ENCODE measurements at regions not wholly inside any gene's neighbourhood (a gene's known extent, or its start where the extent isn't known, plus 50 kb on each side); places are given as distances from the start of the nearest gene placed in this dataset.

- DNase-seq, result no peak
These were observed 311.8 kb upstream of the MMS22L start for GRCh38 chr6:97594844-97595243.

GRCh38 chr6:97621111-97621510 is 338.1 kb upstream of the MMS22L start:
- no peak for DNase-seq

GRCh38 chr6:97626671-97627441 is 343.8 kb upstream of the MMS22L start:
- no peak for DNase-seq

GRCh38 chr6:97629180-97629579 is 346.2 kb upstream of the MMS22L start:
- no peak for DNase-seq

- DNase-seq, result no peak
These were observed 347.6 kb upstream of the MMS22L start for GRCh38 chr6:97630604-97631003.

GRCh38 chr6:97632341-97632740 is 349.3 kb upstream of the MMS22L start:
- no peak for DNase-seq

- no peak for DNase-seq
These were observed 356.7 kb upstream of the MMS22L start for GRCh38 chr6:97639702-97640101.

- DNase-seq, result no peak
These were observed 361.3 kb upstream of the MMS22L start for GRCh38 chr6:97644353-97644752.

- no peak for DNase-seq
These were observed 362.7 kb upstream of the MMS22L start for GRCh38 chr6:97645757-97646156.

- no peak for DNase-seq
These were observed 370.1 kb upstream of the MMS22L start for GRCh38 chr6:97653076-97653475.

- DNase-seq, result no peak
These were observed 370.5 kb upstream of the MMS22L start for GRCh38 chr6:97653517-97653916.

- no peak for DNase-seq
These were observed 371.7 kb upstream of the MMS22L start for GRCh38 chr6:97654674-97655073.

GRCh38 chr6:97656236-97656635 is 373.2 kb upstream of the MMS22L start:
- DNase-seq, result no peak

- no peak for DNase-seq
These were observed 373.8 kb upstream of the MMS22L start for GRCh38 chr6:97656706-97657350.

GRCh38 chr6:97658090-97658489 is 375.1 kb upstream of the MMS22L start:
- no peak for DNase-seq

GRCh38 chr6:97663252-97663651 is 380.2 kb upstream of the MMS22L start:
- no peak for DNase-seq

- DNase-seq, result no peak
These were observed 382.4 kb upstream of the MMS22L start for GRCh38 chr6:97665446-97665845.

- DNase-seq, result no peak
These were observed 383.9 kb upstream of the MMS22L start for GRCh38 chr6:97666889-97667288.

- DNase-seq, result no peak
These were observed 385.7 kb upstream of the MMS22L start for GRCh38 chr6:97668716-97669115.

- DNase-seq, result peak in 1 of 2 donors; percentile 4
These were observed 386.4 kb upstream of the MMS22L start for GRCh38 chr6:97669191-97670031.

- no peak for DNase-seq
These were observed 391.8 kb upstream of the MMS22L start for GRCh38 chr6:97674802-97675201.

GRCh38 chr6:97677626-97678025 is 394.6 kb upstream of the MMS22L start:
- DNase-seq, result no peak

- no peak for DNase-seq
These were observed 404.9 kb upstream of the MMS22L start for GRCh38 chr6:97687916-97688315.
